NT2/D1 (cell line): ENCODE measurements at regions not wholly inside any gene's neighbourhood (a gene's known extent, or its start where the extent isn't known, plus 50 kb on each side); places are given as distances from the start of the nearest gene placed in this dataset.
"Not testable (repeated sequence)": the region's sequence is repeated elsewhere in the genome, so short reads cannot be mapped to it uniquely, and the experiment has no call there.

ENCODE experiments used
- DNase-seq: peaks from one replicate; pipeline ENCODE4 v3.0.0-alpha.2; 2011; ENCODE audit warnings: low read depth, low spot score
- H3K27me3 ChIP-seq: 2 replicates; pipeline ENCODE4 v1.6.0; 2011; ENCODE audit warnings: mild to moderate bottlenecking; ENCODE audit not compliant: insufficient read length, insufficient read depth
- H3K36me3 ChIP-seq: 2 replicates; pipeline ENCODE4 v1.6.1; 2011; ENCODE audit warnings: mild to moderate bottlenecking, low read length, mixed read lengths; ENCODE audit not compliant: insufficient read depth, insufficient read length
- H3K4me1 ChIP-seq: 2 replicates; pipeline ENCODE4 v1.5.1; 2011; ENCODE audit not compliant: insufficient read depth, insufficient read length
- H3K4me3 ChIP-seq: 2 replicates; pipeline ENCODE4 v1.5.1; 2011; ENCODE audit warnings: low read depth; ENCODE audit not compliant: insufficient read length
- H3K9ac ChIP-seq: 2 replicates; pipeline ENCODE4 v1.6.0; 2011; ENCODE audit warnings: low read depth; ENCODE audit not compliant: insufficient read length
- H3K9me3 ChIP-seq: 2 replicates; pipeline ENCODE4 v1.5.1; 2011; ENCODE audit warnings: mild to moderate bottlenecking, low read length; ENCODE audit not compliant: insufficient read depth
- SUZ12 ChIP-seq: IDR thresholded peaks from 2 replicates; pipeline ENCODE4 v1.6.1; 2011; ENCODE audit not compliant: insufficient read length, insufficient read depth; ENCODE audit errors: extremely low read depth
- YY1 ChIP-seq: IDR thresholded peaks from 2 replicates; pipeline ENCODE4 v1.6.1; 2011; ENCODE audit not compliant: insufficient read length, insufficient read depth
- ZNF274 ChIP-seq: IDR thresholded peaks from 2 replicates; pipeline ENCODE4 v1.6.1; 2011; ENCODE audit warnings: mild to moderate bottlenecking, low read depth, low read length

GRCh38 chr4:23091711-23092110, 399.0 kb downstream of the GBA3 start:
- H3K4me1 ChIP-seq: no peaks in the 10 kb centered on the region
- no peaks in the 10 kb centered on the region for H3K36me3 ChIP-seq
- H3K4me3 ChIP-seq: no peak overlapping the region
- H3K9me3 ChIP-seq: peaks cover 12% of the 10 kb centered on the region
- H3K27me3 ChIP-seq: no peaks in the 10 kb centered on the region
- no peak for TF ChIP-seq YY1
- no peak for TF ChIP-seq ZNF274
- TF ChIP-seq SUZ12: no peak
- no peak for DNase-seq
- H3K9ac ChIP-seq: no peak overlapping the region

- no peaks in the 10 kb centered on the region for H3K27me3 ChIP-seq
- H3K9ac ChIP-seq: no peak overlapping the region
- H3K4me1 ChIP-seq: no peaks in the 10 kb centered on the region
- H3K9me3 ChIP-seq: peaks cover 36% of the 10 kb centered on the region
- DNase-seq: no peak
- no peaks in the 10 kb centered on the region for H3K36me3 ChIP-seq
- TF ChIP-seq SUZ12 (no peak), ZNF274 (no peak), YY1 (no peak)
- no peak overlapping the region for H3K4me3 ChIP-seq
These were observed 392.5 kb downstream of the GBA3 start for GRCh38 chr4:23085249-23085568.

GRCh38 chr4:23084559-23085248, 392.0 kb downstream of the GBA3 start:
- H3K9ac ChIP-seq: no peak overlapping the region
- H3K36me3 ChIP-seq: no peaks in the 10 kb centered on the region
- no peak for TF ChIP-seq SUZ12
- TF ChIP-seq ZNF274: no peak
- no peak for TF ChIP-seq YY1
- H3K4me1 ChIP-seq: no peaks in the 10 kb centered on the region
- peak; percentile 36 for DNase-seq
- peaks cover 41% of the 10 kb centered on the region for H3K9me3 ChIP-seq
- no peak overlapping the region for H3K4me3 ChIP-seq
- no peaks in the 10 kb centered on the region for H3K27me3 ChIP-seq

- Histone ChIP-seq H3K4me1 (no peaks in the 10 kb centered on the region), H3K4me3 (no peak overlapping the region), H3K9me3 (peaks cover 54% of the 10 kb centered on the region), H3K27me3 (no peaks in the 10 kb centered on the region), H3K9ac (no peak overlapping the region), H3K36me3 (no peaks in the 10 kb centered on the region)
- TF ChIP-seq YY1: no peak
- no peak for TF ChIP-seq ZNF274
- no peak for TF ChIP-seq SUZ12
- DNase-seq: no peak
These were observed 390.7 kb downstream of the GBA3 start for GRCh38 chr4:23083391-23083790.

- peaks cover 53% of the 10 kb centered on the region for H3K9me3 ChIP-seq
- H3K9ac ChIP-seq, DNase-seq, H3K27me3 ChIP-seq, H3K4me3 ChIP-seq, H3K36me3 ChIP-seq, H3K4me1 ChIP-seq: not testable (repeated sequence)
These were observed 387.4 kb downstream of the GBA3 start for GRCh38 chr4:23080171-23080570.

- no peak for TF ChIP-seq SUZ12
- no peak for TF ChIP-seq YY1
- no peak for TF ChIP-seq ZNF274
- no peak overlapping the region for H3K9ac ChIP-seq
- H3K4me3 ChIP-seq: no peak overlapping the region
- H3K36me3 ChIP-seq: no peaks in the 10 kb centered on the region
- DNase-seq: no peak
- H3K9me3 ChIP-seq: no peaks in the 10 kb centered on the region
- no peaks in the 10 kb centered on the region for H3K4me1 ChIP-seq
- no peaks in the 10 kb centered on the region for H3K27me3 ChIP-seq
These were observed 378.3 kb downstream of the GBA3 start for GRCh38 chr4:23070848-23071570.

GRCh38 chr4:23068756-23069155, 376.0 kb downstream of the GBA3 start:
- DNase-seq: no peak
- TF ChIP-seq ZNF274: no peak
- TF ChIP-seq YY1: no peak
- no peak for TF ChIP-seq SUZ12
- H3K9ac ChIP-seq: no peak overlapping the region
- H3K4me1 ChIP-seq: no peaks in the 10 kb centered on the region
- no peaks in the 10 kb centered on the region for H3K27me3 ChIP-seq
- H3K36me3 ChIP-seq: no peaks in the 10 kb centered on the region
- no peaks in the 10 kb centered on the region for H3K9me3 ChIP-seq
- H3K4me3 ChIP-seq: no peak overlapping the region

- H3K4me1 ChIP-seq: no peaks in the 10 kb centered on the region
- no peak for DNase-seq
- no peak overlapping the region for H3K9ac ChIP-seq
- H3K27me3 ChIP-seq: no peaks in the 10 kb centered on the region
- no peak overlapping the region for H3K4me3 ChIP-seq
- TF ChIP-seq SUZ12: no peak
- TF ChIP-seq YY1: no peak
- no peak for TF ChIP-seq ZNF274
- H3K9me3 ChIP-seq: no peaks in the 10 kb centered on the region
- H3K36me3 ChIP-seq: no peaks in the 10 kb centered on the region
These were observed 375.6 kb downstream of the GBA3 start for GRCh38 chr4:23068287-23068686.
